Hepatocyte (in vitro differentiated cells): ENCODE measurements at regions not wholly inside any gene's neighbourhood (a gene's known extent, or its start where the extent isn't known, plus 50 kb on each side); places are given as distances from the start of the nearest gene placed in this dataset.
"Not testable (repeated sequence)": the region's sequence is repeated elsewhere in the genome, so short reads cannot be mapped to it uniquely, and the experiment has no call there.

Experiments
- DNase-seq: peaks from one replicate; pipeline ENCODE4 v3.0.0-alpha.2; 2016; ENCODE audit warnings: low spot score
- H2AFZ ChIP-seq: fragments of 200-600 bp; sonication (generic); 2 replicates; pipeline ENCODE4 v1.6.0; 2016; ENCODE audit warnings: antibody characterized with exemption, mild to moderate bottlenecking
- H3K27ac ChIP-seq: fragments of 200-600 bp; sonication (generic); 2 replicates; pipeline ENCODE4 v1.5.1; 2016; ENCODE audit warnings: mild to moderate bottlenecking
- H3K27me3 ChIP-seq: fragments of 200-600 bp; sonication (generic); 2 replicates; pipeline ENCODE4 v1.6.1; 2016
- H3K36me3 ChIP-seq: fragments of 200-600 bp; sonication (generic); replicated peaks from 2 replicates; pipeline ENCODE4 v1.5.1; 2016; ENCODE audit warnings: low read depth; ENCODE audit not compliant: insufficient read depth
- H3K4me1 ChIP-seq: fragments of 200-600 bp; sonication (generic); 2 replicates; pipeline ENCODE4 v1.5.1; 2016; ENCODE audit warnings: mild to moderate bottlenecking, moderate library complexity; ENCODE audit not compliant: insufficient read depth
- H3K4me2 ChIP-seq: fragments of 200-600 bp; sonication (generic); 2 replicates; pipeline ENCODE4 v1.6.0; 2016
- H3K4me3 ChIP-seq: fragments of 200-600 bp; sonication (generic); 2 replicates; pipeline ENCODE4 v1.5.1; 2016; ENCODE audit warnings: mild to moderate bottlenecking
- H3K79me2 ChIP-seq: fragments of 200-600 bp; sonication (generic); 2 replicates; pipeline ENCODE4 v1.6.0; 2017; ENCODE audit warnings: mild to moderate bottlenecking
- H3K9me2 ChIP-seq: fragments of 200-600 bp; sonication (generic); replicated peaks from 2 replicates; pipeline ENCODE4 v1.6.0; 2017; ENCODE audit warnings: mild to moderate bottlenecking; ENCODE audit not compliant: insufficient read depth
- H3K9me3 ChIP-seq: fragments of 200-600 bp; sonication (generic); 2 replicates; pipeline ENCODE4 v1.5.1; 2016; ENCODE audit warnings: low read depth, mild to moderate bottlenecking
- H4K20me1 ChIP-seq: fragments of 200-600 bp; sonication (generic); 2 replicates; pipeline ENCODE4 v1.6.0; 2016; ENCODE audit warnings: mild to moderate bottlenecking; ENCODE audit not compliant: insufficient read depth, poor library complexity, severe bottlenecking
- CTCF ChIP-seq: fragments of 200-600 bp; sonication (generic); IDR thresholded peaks from 2 replicates; pipeline ENCODE4 v1.5.1; 2016; ENCODE audit warnings: antibody characterized with exemption, mild to moderate bottlenecking; ENCODE audit not compliant: poor library complexity
- EZH2 ChIP-seq: fragments of 200-600 bp; sonication (generic); IDR thresholded peaks from 2 replicates; pipeline ENCODE4 v1.6.1; 2016; ENCODE audit warnings: antibody characterized with exemption, mild to moderate bottlenecking, borderline replicate concordance
- EZH2phosphoT487 ChIP-seq: fragments of 200-600 bp; sonication (generic); IDR thresholded peaks from one replicate; pipeline ENCODE4 v1.6.1; 2018; ENCODE audit warnings: antibody characterized with exemption, mild to moderate bottlenecking, low read depth, moderate library complexity; ENCODE audit not compliant: unreplicated experiment, severe bottlenecking
- WGBS: methylation state at CpG from one replicate; pipeline ENCODE4 v1.1.6; 2016; ENCODE audit warnings: low lambda C conversion rate; ENCODE audit errors: missing lambda C conversion rate; 5-methylcytosine and 5-hydroxymethylcytosine counted together

GRCh38 chr9:23041466-23041865 is 594.8 kb downstream of the DMRTA1 start:
- Histone ChIP-seq H2AFZ (no peak overlapping the region), H3K27ac (no peak overlapping the region), H3K9me3 (no peaks in the 10 kb centered on the region), H3K79me2 (no peaks in the 10 kb centered on the region), H3K36me3 (no peaks in the 10 kb centered on the region), H3K4me1 (no peaks in the 10 kb centered on the region), H3K27me3 (no peaks in the 10 kb centered on the region), H4K20me1 (no peaks in the 10 kb centered on the region), H3K9me2 (no peaks in the 10 kb centered on the region), H3K4me3 (no peak overlapping the region), H3K4me2 (no peak overlapping the region)
- TF ChIP-seq EZH2phosphoT487 = no peak
- TF ChIP-seq EZH2 = no peak
- TF ChIP-seq CTCF = no peak
- no peak for DNase-seq

GRCh38 chr9:23044549-23044948 is 597.9 kb downstream of the DMRTA1 start:
- no peaks in the 10 kb centered on the region for H4K20me1 ChIP-seq
- TF ChIP-seq EZH2phosphoT487 = no peak
- TF ChIP-seq CTCF = no peak
- H3K79me2 ChIP-seq = no peaks in the 10 kb centered on the region
- DNase-seq = no peak
- H3K9me3 ChIP-seq = no peaks in the 10 kb centered on the region
- H3K4me3 ChIP-seq = no peak overlapping the region
- no peaks in the 10 kb centered on the region for H3K9me2 ChIP-seq
- no peak overlapping the region for H3K27ac ChIP-seq
- no peaks in the 10 kb centered on the region for H3K36me3 ChIP-seq
- H3K27me3 ChIP-seq = no peaks in the 10 kb centered on the region
- no peaks in the 10 kb centered on the region for H3K4me1 ChIP-seq
- H2AFZ ChIP-seq = no peak overlapping the region
- no peak overlapping the region for H3K4me2 ChIP-seq

DNA sequence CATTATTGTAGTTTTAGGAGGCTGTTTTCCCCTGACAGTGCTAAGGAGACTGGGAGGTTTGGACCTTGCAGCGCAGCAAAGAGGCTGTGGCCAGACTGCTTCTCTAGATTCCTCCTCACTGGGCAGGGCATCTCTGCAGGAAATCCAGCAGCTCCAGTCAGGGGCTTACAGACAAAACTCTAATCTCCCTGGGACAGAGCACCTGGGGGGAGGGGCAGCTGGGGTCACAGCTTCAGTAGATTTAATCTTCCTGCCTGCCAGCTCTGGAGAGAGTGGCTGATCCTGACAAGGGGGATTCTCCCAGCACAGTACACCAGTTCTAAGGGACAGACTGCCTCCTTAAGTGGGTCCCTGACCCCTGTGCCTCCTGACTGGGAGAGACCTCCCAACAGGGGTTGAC is 599.4 kb downstream of the DMRTA1 start:
- H3K4me3 ChIP-seq, DNase-seq, H4K20me1 ChIP-seq, H3K27ac ChIP-seq, H3K4me2 ChIP-seq, H3K9me3 ChIP-seq, H3K36me3 ChIP-seq, H3K9me2 ChIP-seq, H3K79me2 ChIP-seq, H3K27me3 ChIP-seq, H2AFZ ChIP-seq, H3K4me1 ChIP-seq: not testable (repeated sequence)
- 92% methylated on average over 1 of the region's 1 CpG for WGBS

DNA sequence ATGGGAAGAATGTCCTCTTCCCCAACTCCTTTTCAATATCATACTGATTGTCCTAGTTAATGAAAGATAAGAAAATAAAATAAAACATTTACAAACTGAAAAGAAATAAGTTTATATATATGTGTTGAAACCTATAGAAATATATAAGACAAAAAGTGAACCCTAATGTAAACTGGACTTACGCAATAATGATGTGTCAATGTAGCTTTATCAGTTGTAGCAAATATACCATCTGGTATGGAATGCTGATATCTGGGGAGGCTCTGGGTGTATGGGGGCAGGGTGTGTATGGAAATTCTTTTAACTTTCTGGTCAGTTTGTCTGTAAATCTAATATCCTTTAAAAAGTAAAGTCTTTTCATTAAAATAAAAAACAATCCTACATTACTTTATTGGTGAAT is 603.9 kb downstream of the DMRTA1 start:
- no peak for TF ChIP-seq EZH2phosphoT487
- TF ChIP-seq CTCF = no peak
- no peak for TF ChIP-seq EZH2
- Histone ChIP-seq H3K4me3 (no peak overlapping the region), H3K4me2 (no peak overlapping the region), H3K27ac (no peak overlapping the region), H3K79me2 (no peaks in the 10 kb centered on the region), H2AFZ (no peak overlapping the region), H3K27me3 (no peaks in the 10 kb centered on the region), H3K4me1 (no peaks in the 10 kb centered on the region), H3K9me2 (no peaks in the 10 kb centered on the region), H3K9me3 (no peaks in the 10 kb centered on the region), H4K20me1 (no peaks in the 10 kb centered on the region), H3K36me3 (no peaks in the 10 kb centered on the region)
- DNase-seq = no peak
- WGBS = 74% methylated on average over 1 of the region's 1 CpG
